A549 (cell line): ENCODE measurements at regions not wholly inside any gene's neighbourhood (a gene's known extent, or its start where the extent isn't known, plus 50 kb on each side); places are given as distances from the start of the nearest gene placed in this dataset.

ENCODE experiments used
- ATAC-seq, 2 experiments: fragments of 200-7000 bp in 1 of 2; fragments of >200 bp in 1 of 2; cut with Nextera tagmentation in 1 of 2; cut with Tn5 transposase in 1 of 2; 3 replicates each; pipeline versions ENCODE4 v1.8.0 to v1.9.1; 2018 to 2020; ENCODE audit warnings: mild to moderate bottlenecking in 1 of 2, moderate library complexity in 1 of 2
- CTCF ChIA-PET: fragments of 300-600 bp; sonication (Branson Sonifier 250); formaldehyde crosslinking; extraction: SDS; loops from one replicate; lab custom pipeline; 2021; ENCODE audit warnings: antibody characterized with exemption, inconsistent platforms; lab: Yijun Ruan, JAX
- POLR2A ChIA-PET: fragments of 350-600 bp; formaldehyde crosslinking; extraction: SDS; loops from one replicate; lab custom pipeline; 2021; ENCODE audit warnings: antibody characterized with exemption, inconsistent platforms; lab: Yijun Ruan, JAX
- DNase-seq, 2 experiments: peaks; one replicate each; pipeline versions ENCODE4 v3.0.0 to v3.0.0-alpha.2; 2011 to 2016; ENCODE audit warnings: low read depth in 1 of 2, low spot score in 1 of 2
- FAIRE-seq: peaks from 2 replicates; lab custom pipeline; 2011; peaks lifted over from hg19 to GRCh38; lab: Jason Lieb, UNC
- H3K27ac ChIP-seq, 2 experiments: fragments of >200 bp; sonication (Bioruptor Twin); formaldehyde crosslinking; 3 replicates each; pipeline ENCODE4 v1.5.1; 2016 to 2017
- H3K4me1 ChIP-seq: fragments of >200 bp; sonication (Bioruptor Twin); formaldehyde crosslinking; 3 replicates; pipeline ENCODE4 v1.6.1; 2016
- H3K4me2 ChIP-seq: fragments of >200 bp; sonication (Bioruptor Twin); formaldehyde crosslinking; 3 replicates; pipeline ENCODE4 v1.6.1; 2016
- H3K4me3 ChIP-seq: fragments of >200 bp; sonication (Bioruptor Twin); formaldehyde crosslinking; 3 replicates; pipeline ENCODE4 v1.5.1; 2016
- H3K9me3 ChIP-seq: fragments of >200 bp; sonication (Bioruptor Twin); formaldehyde crosslinking; 3 replicates; pipeline ENCODE4 v1.6.1; 2016
- BHLHE40 ChIP-seq: IDR thresholded peaks from 2 replicates; pipeline ENCODE4 v1.6.1; 2012; ENCODE audit warnings: low read depth, low read length, inconsistent platforms
- CBX8 ChIP-seq: fragments of 200-600 bp; sonication (generic); IDR thresholded peaks from 2 replicates; pipeline ENCODE4 v1.6.1; 2016
- EP300 ChIP-seq, 2 experiments: fragments of >200 bp; sonication (Bioruptor Twin); formaldehyde crosslinking; IDR thresholded peaks; 2 replicates in 1 of 2; 3 replicates in 1 of 2; pipeline ENCODE4 v1.6.1; 2016 to 2017
- FOSL2 ChIP-seq, 2 experiments: fragments of 450-650 bp in 1 of 2; fragments of >200 bp in 1 of 2; sonication (Bioruptor Twin) in 1 of 2; formaldehyde crosslinking; IDR thresholded peaks; 2 replicates each; pipeline versions ENCODE4 v1.5.0 to v1.6.1; 2016 to 2020; ENCODE audit warnings: mild to moderate bottlenecking in 1 of 2, moderate library complexity in 1 of 2
- HDAC2 ChIP-seq: fragments of 200-600 bp; sonication (generic); IDR thresholded peaks from 2 replicates; pipeline ENCODE4 v1.6.1; 2016
- JUNB ChIP-seq: fragments of >200 bp; sonication (Bioruptor Twin); formaldehyde crosslinking; IDR thresholded peaks from 2 replicates; pipeline ENCODE4 v1.6.1; 2016
- KDM1A ChIP-seq: fragments of 200-600 bp; sonication (generic); IDR thresholded peaks from 2 replicates; pipeline ENCODE4 v1.6.1; 2016; ENCODE audit warnings: low read depth, mild to moderate bottlenecking
- MAFK ChIP-seq: fragments of 450-650 bp; IDR thresholded peaks from 2 replicates; pipeline ENCODE4 v1.6.1; 2014; ENCODE audit not compliant: partially characterized antibody
- MAX ChIP-seq: IDR thresholded peaks from 2 replicates; pipeline ENCODE4 v1.6.1; 2012
- MYC ChIP-seq: IDR thresholded peaks from 2 replicates; pipeline ENCODE4 v1.6.1; 2012; ENCODE audit warnings: mild to moderate bottlenecking, inconsistent platforms, low read length, improper control_type of control experiment, borderline replicate concordance
- NFE2L2 ChIP-seq: fragments of 150-350 bp; conservative IDR thresholded peaks from 2 replicates; pipeline ENCODE4 v1.6.1; 2014; ENCODE audit warnings: low read length
- NR3C1 ChIP-seq: fragments of >200 bp; sonication (Bioruptor Twin); formaldehyde crosslinking; IDR thresholded peaks from 3 replicates; pipeline ENCODE4 v1.6.1; 2017
- POLR2AphosphoS2 ChIP-seq: conservative IDR thresholded peaks from 2 replicates; pipeline ENCODE4 v1.6.1; 2012; ENCODE audit warnings: low read length, improper control_type of control experiment, inconsistent platforms
- RARB ChIP-seq: fragments of 250-450 bp; sonication (Bioruptor Pico); IDR thresholded peaks from 2 replicates; pipeline ENCODE4 v1.8.0; 2021; ENCODE audit warnings: mild to moderate bottlenecking, moderate library complexity
- RFX5 ChIP-seq: fragments of 450-650 bp; IDR thresholded peaks from 2 replicates; pipeline ENCODE4 v1.7.1; 2014; ENCODE audit warnings: antibody characterized with exemption, mild to moderate bottlenecking, moderate library complexity
- SMC3 ChIP-seq: fragments of >200 bp; sonication (Bioruptor Twin); formaldehyde crosslinking; IDR thresholded peaks from 3 replicates; pipeline ENCODE4 v1.6.1; 2018; ENCODE audit warnings: inconsistent platforms
- SREBF2 ChIP-seq: fragments of 450-650 bp; IDR thresholded peaks from 2 replicates; pipeline ENCODE4 v1.6.1; 2014; ENCODE audit warnings: mild to moderate bottlenecking, moderate library complexity
- TP53 ChIP-seq: fragments of 250-450 bp; sonication (Bioruptor Pico); IDR thresholded peaks from 2 replicates; pipeline ENCODE4 v1.5.0; 2021; ENCODE audit warnings: mild to moderate bottlenecking, moderate library complexity
- ZC3H11A ChIP-seq: fragments of 450-650 bp; IDR thresholded peaks from 2 replicates; pipeline ENCODE4 v1.6.1; 2014; ENCODE audit warnings: antibody characterized with exemption, mild to moderate bottlenecking
- ZFP36 ChIP-seq: fragments of 450-650 bp; IDR thresholded peaks from 2 replicates; pipeline ENCODE4 v1.6.1; 2014; ENCODE audit warnings: borderline replicate concordance; ENCODE audit not compliant: partially characterized antibody
- WGBS: methylation state at CpG from one replicate; pipeline ENCODE4 v1.1.6; 2017; ENCODE audit errors: missing lambda C conversion rate; 5-methylcytosine and 5-hydroxymethylcytosine counted together
- TF ChIP-seq, protein P1 (sequence below): fragments of >200 bp; sonication (Bioruptor Twin); formaldehyde crosslinking; IDR thresholded peaks from 2 replicates; pipeline ENCODE4 v1.6.1; 2016
- TF ChIP-seq, protein P2 (sequence below): fragments of >200 bp; sonication (Bioruptor Twin); formaldehyde crosslinking; IDR thresholded peaks from 3 replicates; pipeline ENCODE4 v1.5.1; 2016

DNA sequence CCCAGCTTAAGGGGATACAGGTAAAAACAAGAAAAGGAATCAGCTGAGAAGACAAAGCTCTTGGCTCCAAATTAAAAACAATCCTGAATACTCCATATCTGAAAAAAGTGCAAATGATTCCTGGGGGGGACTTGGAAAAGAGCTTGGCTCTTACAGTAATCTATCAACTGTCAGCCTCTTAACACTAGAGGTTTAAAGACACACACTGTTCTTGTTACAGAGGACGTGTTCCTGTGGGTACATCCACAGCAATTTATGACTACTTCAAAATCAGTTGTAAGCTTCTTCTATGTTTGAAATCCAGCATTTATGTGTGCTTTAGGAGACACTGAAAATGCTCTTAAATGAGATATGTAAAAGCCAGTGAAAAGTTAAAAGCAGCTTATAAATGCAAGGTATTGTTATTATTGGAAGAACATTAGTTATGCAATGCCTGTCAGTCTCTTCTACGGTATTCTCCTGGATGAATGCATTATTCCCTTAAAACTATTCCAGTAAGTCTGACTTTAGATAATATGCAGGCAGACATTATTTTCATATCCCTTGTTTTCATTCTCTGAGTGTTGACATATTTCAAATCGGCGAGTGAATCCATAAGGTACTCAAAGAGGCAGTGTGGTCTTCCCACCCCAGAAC, 408.4 kb upstream of the ADAMTS9 start:
- FAIRE-seq: no peak
- CTCF ChIA-PET: interaction anchor here (0.6 kb wide), 1 partner anchor 207 kb away, joined by 5 read pairs; no protein-coding TSS in a partner anchor

GRCh38 chr3:65094723-65095122, 406.9 kb upstream of the ADAMTS9 start:
- ChIA-PET POLR2A (no interaction called here), CTCF (no interaction called here)
- no peak for FAIRE-seq
- Histone ChIP-seq H3K4me3 (no peak overlapping the region), H3K4me2 (no peak overlapping the region), H3K27ac (no peak overlapping the region), H3K4me1 (no peaks in the 10 kb centered on the region), H3K9me3 (no peaks in the 10 kb centered on the region)
- TF ChIP-seq MAFK: no peak
- TF ChIP-seq SREBF2: no peak
- TF ChIP-seq RFX5: no peak
- no peak for TF ChIP-seq ZC3H11A
- TF ChIP-seq MAX: no peak
- TF ChIP-seq MYC: no peak
- TF ChIP-seq NR3C1: no peak
- no peak for TF ChIP-seq KDM1A
- TF ChIP-seq NFE2L2: no peak
- no peak for DNase-seq
- no peak for ATAC-seq

More for the DNA sequence above, 408.4 kb upstream of the ADAMTS9 start:
- POLR2A ChIA-PET: no interaction called here
- no peak overlapping the region for H3K4me3 ChIP-seq
- ATAC-seq (no peak), DNase-seq (no peak)
- no peaks in the 10 kb centered on the region for H3K4me1 ChIP-seq
- WGBS: 13% methylated on average over 4 of the region's 4 CpGs
- H3K9me3 ChIP-seq: no peaks in the 10 kb centered on the region
- H3K27ac ChIP-seq: no peak overlapping the region
- H3K4me2 ChIP-seq: no peak overlapping the region
- TF ChIP-seq ZFP36 (no peak), RARB (CRISPR knock-in tag) (no peak), EP300 (IDR thresholded peaks at IDR 0.05) (no peak), SMC3 (no peak), JUNB (no peak), BHLHE40 (no peak)

GRCh38 chr3:65093641-65094040, 405.8 kb upstream of the ADAMTS9 start:
- Histone ChIP-seq H3K9me3 (no peaks in the 10 kb centered on the region), H3K4me1 (no peaks in the 10 kb centered on the region), H3K4me3 (no peak overlapping the region), H3K27ac (no peak overlapping the region), H3K4me2 (no peak overlapping the region)
- ChIA-PET POLR2A (no interaction called here), CTCF (no interaction called here)
- TF ChIP-seq POLR2AphosphoS2: no peak
- no peak for TF ChIP-seq FOSL2 (IDR thresholded peaks at IDR 0.05)
- TF ChIP-seq FOSL2 (CRISPR knock-in tag; IDR thresholded peaks at IDR 0.05): no peak
- TF ChIP-seq CBX8: no peak
- TF ChIP-seq, protein P1, sequence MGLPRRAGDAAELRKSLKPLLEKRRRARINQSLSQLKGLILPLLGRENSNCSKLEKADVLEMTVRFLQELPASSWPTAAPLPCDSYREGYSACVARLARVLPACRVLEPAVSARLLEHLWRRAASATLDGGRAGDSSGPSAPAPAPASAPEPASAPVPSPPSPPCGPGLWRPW: no peak
- no peak for TF ChIP-seq KDM1A
- TF ChIP-seq, protein P2, sequence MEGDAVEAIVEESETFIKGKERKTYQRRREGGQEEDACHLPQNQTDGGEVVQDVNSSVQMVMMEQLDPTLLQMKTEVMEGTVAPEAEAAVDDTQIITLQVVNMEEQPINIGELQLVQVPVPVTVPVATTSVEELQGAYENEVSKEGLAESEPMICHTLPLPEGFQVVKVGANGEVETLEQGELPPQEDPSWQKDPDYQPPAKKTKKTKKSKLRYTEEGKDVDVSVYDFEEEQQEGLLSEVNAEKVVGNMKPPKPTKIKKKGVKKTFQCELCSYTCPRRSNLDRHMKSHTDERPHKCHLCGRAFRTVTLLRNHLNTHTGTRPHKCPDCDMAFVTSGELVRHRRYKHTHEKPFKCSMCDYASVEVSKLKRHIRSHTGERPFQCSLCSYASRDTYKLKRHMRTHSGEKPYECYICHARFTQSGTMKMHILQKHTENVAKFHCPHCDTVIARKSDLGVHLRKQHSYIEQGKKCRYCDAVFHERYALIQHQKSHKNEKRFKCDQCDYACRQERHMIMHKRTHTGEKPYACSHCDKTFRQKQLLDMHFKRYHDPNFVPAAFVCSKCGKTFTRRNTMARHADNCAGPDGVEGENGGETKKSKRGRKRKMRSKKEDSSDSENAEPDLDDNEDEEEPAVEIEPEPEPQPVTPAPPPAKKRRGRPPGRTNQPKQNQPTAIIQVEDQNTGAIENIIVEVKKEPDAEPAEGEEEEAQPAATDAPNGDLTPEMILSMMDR: no peak
- no peak for TF ChIP-seq HDAC2
- no peak for TF ChIP-seq TP53 (CRISPR knock-in tag)
- DNase-seq (no peak), FAIRE-seq (no peak), ATAC-seq (no peak)
- WGBS: 29% methylated on average over 3 of the region's 3 CpGs
